Rectal smooth muscle tissue (tissue), 1 donor: ENCODE measurements at regions not wholly inside any gene's neighbourhood (a gene's known extent, or its start where the extent isn't known, plus 50 kb on each side); places are given as distances from the start of the nearest gene placed in this dataset.

ENCODE experiments used
- H3K27ac ChIP-seq: one replicate; pipeline ENCODE4 v1.7.0; 2013; ENCODE audit warnings: low read depth, low read length, inconsistent platforms
- H3K27me3 ChIP-seq: one replicate; pipeline ENCODE4 v1.7.0; 2013; ENCODE audit warnings: low read length; ENCODE audit not compliant: control insufficient read depth, insufficient read depth
- H3K36me3 ChIP-seq: one replicate; pipeline ENCODE4 v1.7.0; 2013; ENCODE audit warnings: low read length; ENCODE audit not compliant: control insufficient read depth, insufficient read depth
- H3K4me1 ChIP-seq: one replicate; pipeline ENCODE4 v1.7.0; 2013; ENCODE audit warnings: low read length; ENCODE audit not compliant: control insufficient read depth, insufficient read depth
- H3K4me3 ChIP-seq: one replicate; pipeline ENCODE4 v1.7.0; 2013; ENCODE audit warnings: low read length
- H3K9ac ChIP-seq: one replicate; pipeline ENCODE4 v1.7.0; 2013; ENCODE audit warnings: low read length

DNA sequence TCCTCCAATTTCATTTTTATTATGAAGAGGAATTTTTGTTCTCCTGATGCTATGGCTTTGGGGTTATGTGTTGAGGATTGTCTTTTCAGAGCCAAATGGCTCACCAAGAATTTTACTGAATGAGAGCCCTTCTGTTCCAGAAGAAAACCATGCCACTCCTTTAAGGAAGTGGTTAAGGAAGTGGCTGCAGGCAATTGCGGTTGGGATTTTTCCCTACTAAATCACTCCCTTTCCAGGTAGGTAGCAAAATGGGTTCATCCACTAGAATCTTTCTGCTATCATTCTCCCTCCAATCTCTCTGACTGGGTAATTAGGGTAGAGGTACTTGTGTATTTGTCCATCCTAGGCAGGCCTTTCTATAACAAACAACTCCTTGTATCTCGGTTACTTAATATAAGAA, 163.1 kb downstream of the TTC8 start:
- H3K27ac ChIP-seq: no peak overlapping the region
- H3K9ac ChIP-seq: no peak overlapping the region
- H3K36me3 ChIP-seq: no peaks in the 10 kb centered on the region
- no peaks in the 10 kb centered on the region for H3K4me1 ChIP-seq
- H3K4me3 ChIP-seq: no peak overlapping the region
- no peaks in the 10 kb centered on the region for H3K27me3 ChIP-seq

DNA sequence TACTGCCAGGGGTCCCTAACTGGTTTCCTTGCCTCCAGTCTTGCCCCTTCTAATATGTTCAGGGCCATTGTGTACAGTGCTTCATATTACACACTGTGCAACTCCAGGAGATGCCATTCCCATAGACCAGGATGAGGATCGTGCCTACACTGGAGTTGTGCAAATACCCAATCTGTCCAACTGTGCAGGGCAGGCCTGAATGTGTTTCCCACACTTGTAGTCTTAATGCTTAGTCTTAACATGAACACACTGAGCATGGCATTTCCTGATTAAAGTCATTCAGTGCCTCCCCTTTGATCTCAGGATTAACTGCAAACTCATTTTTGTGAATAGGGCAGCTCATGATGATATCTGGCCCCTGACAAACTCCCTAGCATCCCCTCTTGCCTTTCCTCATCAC, 165.5 kb downstream of the TTC8 start:
- H3K9ac ChIP-seq: no peak overlapping the region
- no peak overlapping the region for H3K4me3 ChIP-seq
- no peaks in the 10 kb centered on the region for H3K4me1 ChIP-seq
- H3K27me3 ChIP-seq: no peaks in the 10 kb centered on the region
- H3K27ac ChIP-seq: no peak overlapping the region
- no peaks in the 10 kb centered on the region for H3K36me3 ChIP-seq

DNA sequence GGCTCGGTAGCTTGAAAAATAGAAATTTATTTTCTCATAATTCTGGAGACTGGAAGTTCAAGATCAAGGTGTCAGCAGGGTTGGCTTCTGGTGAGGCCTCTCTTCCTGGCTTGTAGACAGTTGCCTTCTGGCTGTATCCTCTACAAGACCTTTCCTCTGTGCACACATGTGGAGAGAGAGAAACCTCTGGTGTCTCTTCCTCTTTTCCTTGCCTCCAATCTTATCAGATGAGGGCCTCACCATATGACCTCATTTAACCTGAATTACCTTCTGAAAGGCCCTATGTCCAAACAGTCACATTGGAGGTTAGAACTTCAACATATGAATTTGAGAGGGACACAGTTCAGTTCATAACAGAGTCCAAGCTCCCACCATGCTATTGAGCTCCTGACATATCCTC, 166.4 kb downstream of the TTC8 start:
- Histone ChIP-seq H3K9ac (no peak overlapping the region), H3K36me3 (no peaks in the 10 kb centered on the region), H3K27ac (no peak overlapping the region), H3K4me3 (no peak overlapping the region), H3K4me1 (no peaks in the 10 kb centered on the region), H3K27me3 (no peaks in the 10 kb centered on the region)

DNA sequence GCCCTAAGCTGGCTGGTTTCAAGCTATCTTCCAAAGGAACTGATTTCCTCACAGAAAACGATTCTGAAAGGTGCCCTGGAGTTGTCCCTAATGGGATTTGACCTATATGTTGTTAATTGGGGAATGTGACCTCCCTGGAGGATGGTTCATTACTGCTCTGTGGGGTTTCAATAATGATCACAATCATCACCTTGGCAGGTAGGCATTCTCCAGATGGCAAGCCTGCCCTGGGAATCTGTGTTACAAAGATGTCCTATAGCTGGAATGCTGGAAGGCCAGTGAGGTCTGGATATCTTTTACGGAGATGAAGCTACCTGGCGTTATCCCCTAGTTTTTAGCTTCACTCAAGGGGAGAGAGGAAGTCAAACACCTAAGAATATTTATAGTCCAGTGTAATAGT, 167.6 kb downstream of the TTC8 start:
- H3K27ac ChIP-seq: no peak overlapping the region
- H3K36me3 ChIP-seq: no peaks in the 10 kb centered on the region
- no peak overlapping the region for H3K4me3 ChIP-seq
- no peaks in the 10 kb centered on the region for H3K4me1 ChIP-seq
- no peaks in the 10 kb centered on the region for H3K27me3 ChIP-seq
- no peak overlapping the region for H3K9ac ChIP-seq

DNA sequence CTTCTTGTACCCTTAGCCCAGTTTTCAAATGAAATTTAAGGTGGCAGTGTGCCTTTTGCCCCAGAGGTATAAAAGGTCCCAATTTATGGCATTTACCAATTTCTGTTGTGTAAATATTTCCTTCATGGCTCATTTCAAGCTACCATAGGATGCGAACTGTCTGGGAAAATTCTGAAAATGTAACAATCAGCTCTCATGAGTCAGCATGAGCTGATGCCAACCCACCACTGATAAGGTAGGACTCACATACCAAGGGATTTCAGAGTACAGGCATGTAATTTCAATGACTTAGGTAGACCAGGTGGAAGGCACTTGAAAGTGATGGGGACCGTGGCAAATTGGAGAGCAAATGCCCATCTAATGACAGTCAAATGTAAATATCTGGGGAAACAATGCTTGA, 169.5 kb downstream of the TTC8 start:
- H3K27me3 ChIP-seq: no peaks in the 10 kb centered on the region
- no peak overlapping the region for H3K27ac ChIP-seq
- H3K4me3 ChIP-seq: no peak overlapping the region
- no peaks in the 10 kb centered on the region for H3K4me1 ChIP-seq
- no peaks in the 10 kb centered on the region for H3K36me3 ChIP-seq
- no peak overlapping the region for H3K9ac ChIP-seq

DNA sequence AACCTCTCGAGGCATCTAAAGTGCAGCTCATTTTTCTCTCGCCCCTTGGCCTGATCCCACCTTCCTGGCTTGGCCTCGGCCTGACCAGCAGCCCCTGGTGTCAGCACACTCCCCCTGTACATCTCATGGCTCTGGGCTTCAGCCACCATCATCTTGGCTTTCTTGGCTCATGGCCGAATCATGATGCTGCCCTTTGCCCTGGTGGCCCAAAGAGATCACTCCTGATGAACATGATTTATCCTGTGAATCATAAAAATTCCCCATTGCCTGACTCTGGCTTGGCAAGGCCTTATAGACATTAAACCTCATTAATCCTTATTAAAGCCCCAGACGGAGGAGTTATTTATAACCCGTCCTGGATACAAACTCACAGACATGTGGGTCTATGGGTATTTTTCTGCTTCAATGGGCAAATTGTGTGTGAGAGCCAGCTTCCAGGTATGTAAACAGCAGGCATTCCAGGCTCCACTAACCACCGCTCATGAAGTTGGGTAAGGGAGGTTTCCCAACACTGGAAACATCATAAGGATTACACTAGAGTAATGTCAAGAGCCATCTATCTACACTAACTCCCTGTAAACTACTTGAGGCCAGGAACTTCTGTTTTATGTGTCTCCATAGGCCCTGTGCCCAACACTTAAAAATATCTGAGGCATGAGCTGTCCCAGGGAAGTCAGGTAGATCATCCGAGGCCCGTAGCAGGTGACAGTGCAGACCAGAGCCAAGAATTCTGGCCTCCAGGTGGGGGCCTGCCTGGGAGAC, 171.2 kb downstream of the TTC8 start:
- no peak overlapping the region for H3K27ac ChIP-seq
- H3K9ac ChIP-seq: no peak overlapping the region
- H3K4me3 ChIP-seq: no peak overlapping the region
- H3K36me3 ChIP-seq: no peaks in the 10 kb centered on the region
- no peaks in the 10 kb centered on the region for H3K27me3 ChIP-seq
- H3K4me1 ChIP-seq: no peaks in the 10 kb centered on the region

DNA sequence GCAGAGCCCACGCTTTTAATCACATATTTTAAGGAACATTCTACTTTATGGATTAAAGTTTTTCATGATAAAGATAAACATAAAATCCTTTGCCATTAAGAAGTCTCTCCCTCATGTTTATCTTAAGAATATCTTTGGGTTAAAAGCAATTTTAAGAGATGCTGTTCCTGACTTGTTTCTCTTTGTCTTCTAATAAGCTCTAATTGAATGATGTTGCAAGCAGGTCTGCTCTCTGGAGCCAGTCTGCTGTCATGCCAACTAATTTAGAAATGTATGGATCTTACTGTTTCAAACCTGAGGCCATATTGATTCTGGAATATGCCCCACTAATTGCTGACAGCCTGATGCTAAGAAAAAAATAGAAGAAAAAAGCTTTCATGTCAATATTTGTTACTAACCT, 173.6 kb downstream of the TTC8 start:
- no peak overlapping the region for H3K4me3 ChIP-seq
- H3K9ac ChIP-seq: no peak overlapping the region

DNA sequence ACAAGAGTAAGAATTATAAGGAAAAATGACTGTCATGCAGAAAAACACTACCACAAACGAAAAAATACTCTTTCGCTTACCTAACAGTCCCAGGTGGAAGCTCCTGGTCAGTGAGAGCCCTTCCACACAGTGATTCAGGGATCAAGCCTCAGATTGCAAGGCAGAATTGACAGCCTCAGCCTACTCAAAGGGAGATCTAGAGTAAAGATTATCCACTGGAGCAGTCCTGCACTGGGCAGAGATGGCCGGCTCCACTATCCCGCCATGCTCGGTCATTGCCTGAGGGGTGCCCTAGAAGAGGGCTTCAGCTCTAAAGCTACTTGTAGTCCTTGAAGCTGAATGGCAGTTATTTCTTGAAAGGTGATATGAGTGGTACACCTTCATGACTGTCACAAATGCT, 174.7 kb downstream of the TTC8 start:
- H3K36me3 ChIP-seq: no peaks in the 10 kb centered on the region
- H3K4me3 ChIP-seq: no peak overlapping the region
- no peak overlapping the region for H3K9ac ChIP-seq
- H3K27ac ChIP-seq: no peak overlapping the region
- no peaks in the 10 kb centered on the region for H3K4me1 ChIP-seq
- H3K27me3 ChIP-seq: no peaks in the 10 kb centered on the region

More for the DNA sequence above, 173.6 kb downstream of the TTC8 start:
- no peak overlapping the region for H3K27ac ChIP-seq
- no peaks in the 10 kb centered on the region for H3K27me3 ChIP-seq
- H3K4me1 ChIP-seq: no peaks in the 10 kb centered on the region
- H3K36me3 ChIP-seq: no peaks in the 10 kb centered on the region

DNA sequence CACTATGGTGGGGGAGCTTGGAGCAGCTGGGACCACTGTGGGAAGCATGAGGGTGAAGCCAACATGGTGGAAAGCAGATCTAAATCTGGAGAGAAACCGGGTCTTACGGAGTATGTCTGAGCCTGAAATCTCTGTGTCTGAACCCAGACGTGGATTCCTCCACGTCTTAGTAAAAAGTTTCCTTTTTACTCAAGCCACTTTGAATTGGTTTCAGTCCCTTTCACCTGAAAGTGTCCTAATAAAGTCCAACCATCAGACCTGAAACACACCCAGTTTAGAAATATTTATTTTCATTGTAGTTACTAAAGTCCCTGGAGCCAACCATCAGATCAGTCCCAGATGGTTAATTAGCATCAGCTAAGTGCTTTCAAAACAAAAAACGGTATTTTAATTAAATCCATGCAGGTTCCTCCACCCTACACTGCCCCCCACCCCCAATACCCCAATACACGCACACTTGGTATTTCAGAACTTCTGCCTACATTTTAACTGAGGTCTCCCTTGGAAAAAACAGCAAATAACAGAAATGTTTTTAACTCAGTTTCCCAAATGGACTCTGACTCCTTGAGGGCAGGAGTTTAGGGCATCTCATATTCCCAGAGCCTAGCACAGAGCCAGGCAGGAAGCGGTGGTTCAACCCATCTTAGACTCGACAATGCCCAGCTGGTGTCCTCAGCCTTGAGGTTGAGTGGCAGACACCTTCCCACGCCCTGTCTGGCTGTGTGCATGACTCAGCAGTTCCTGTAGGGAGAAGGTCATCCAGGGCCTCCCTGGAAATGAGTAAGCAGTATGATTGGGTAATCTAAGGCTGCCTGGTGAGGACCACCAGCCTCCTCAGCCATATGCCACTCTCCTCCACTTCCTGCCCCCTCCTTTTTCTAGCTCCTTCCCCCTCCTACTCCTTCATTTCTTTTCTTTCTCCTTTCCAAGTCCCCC, 175.8 kb downstream of the TTC8 start:
- Histone ChIP-seq H3K36me3 (no peaks in the 10 kb centered on the region), H3K4me1 (no peaks in the 10 kb centered on the region), H3K27me3 (no peaks in the 10 kb centered on the region), H3K9ac (no peak overlapping the region), H3K27ac (no peak overlapping the region), H3K4me3 (no peak overlapping the region)

DNA sequence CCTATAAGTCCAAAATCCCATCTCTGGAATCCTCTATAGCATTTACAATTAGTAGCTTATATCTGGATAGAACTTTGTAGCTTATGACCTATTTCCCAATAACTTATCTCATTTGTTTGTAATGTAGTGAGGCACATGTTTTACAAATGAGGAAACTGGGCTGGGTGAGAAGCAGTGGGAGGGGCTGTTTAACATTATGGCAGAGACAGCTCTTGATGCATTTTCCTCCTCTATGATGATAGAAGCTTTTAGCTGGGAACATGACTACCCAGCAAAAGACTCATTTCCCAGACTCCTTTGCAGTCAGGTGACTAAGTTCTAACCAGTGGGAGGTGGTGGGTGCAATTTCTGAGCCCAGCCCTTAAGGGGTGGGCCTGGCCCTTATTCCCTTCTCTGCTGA, 179.7 kb downstream of the TTC8 start:
- Histone ChIP-seq H3K36me3 (no peaks in the 10 kb centered on the region), H3K27ac (no peak overlapping the region), H3K9ac (no peak overlapping the region), H3K4me1 (no peaks in the 10 kb centered on the region), H3K4me3 (no peak overlapping the region), H3K27me3 (no peaks in the 10 kb centered on the region)

DNA sequence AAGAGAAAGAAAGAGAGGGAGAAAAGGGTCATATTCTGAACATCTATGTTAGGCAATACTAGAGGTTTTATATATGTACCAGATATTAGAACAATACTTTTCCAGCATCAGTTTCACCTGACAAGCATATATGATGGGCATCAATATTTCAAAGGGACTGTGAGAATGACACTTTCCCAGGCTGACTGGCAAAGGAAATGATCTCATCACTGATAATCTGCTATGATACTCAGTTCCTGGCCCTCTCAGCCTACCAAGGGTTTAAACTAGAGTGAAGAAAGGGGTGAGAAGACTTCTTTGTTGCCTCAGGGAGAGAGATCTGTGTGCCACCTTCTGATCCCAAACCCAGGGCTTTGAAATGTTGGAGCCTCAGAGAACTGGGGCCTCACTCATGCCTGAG, 183.5 kb downstream of the TTC8 start:
- Histone ChIP-seq H3K4me3 (no peak overlapping the region), H3K4me1 (no peaks in the 10 kb centered on the region), H3K27me3 (no peaks in the 10 kb centered on the region), H3K27ac (no peak overlapping the region), H3K9ac (no peak overlapping the region), H3K36me3 (no peaks in the 10 kb centered on the region)

DNA sequence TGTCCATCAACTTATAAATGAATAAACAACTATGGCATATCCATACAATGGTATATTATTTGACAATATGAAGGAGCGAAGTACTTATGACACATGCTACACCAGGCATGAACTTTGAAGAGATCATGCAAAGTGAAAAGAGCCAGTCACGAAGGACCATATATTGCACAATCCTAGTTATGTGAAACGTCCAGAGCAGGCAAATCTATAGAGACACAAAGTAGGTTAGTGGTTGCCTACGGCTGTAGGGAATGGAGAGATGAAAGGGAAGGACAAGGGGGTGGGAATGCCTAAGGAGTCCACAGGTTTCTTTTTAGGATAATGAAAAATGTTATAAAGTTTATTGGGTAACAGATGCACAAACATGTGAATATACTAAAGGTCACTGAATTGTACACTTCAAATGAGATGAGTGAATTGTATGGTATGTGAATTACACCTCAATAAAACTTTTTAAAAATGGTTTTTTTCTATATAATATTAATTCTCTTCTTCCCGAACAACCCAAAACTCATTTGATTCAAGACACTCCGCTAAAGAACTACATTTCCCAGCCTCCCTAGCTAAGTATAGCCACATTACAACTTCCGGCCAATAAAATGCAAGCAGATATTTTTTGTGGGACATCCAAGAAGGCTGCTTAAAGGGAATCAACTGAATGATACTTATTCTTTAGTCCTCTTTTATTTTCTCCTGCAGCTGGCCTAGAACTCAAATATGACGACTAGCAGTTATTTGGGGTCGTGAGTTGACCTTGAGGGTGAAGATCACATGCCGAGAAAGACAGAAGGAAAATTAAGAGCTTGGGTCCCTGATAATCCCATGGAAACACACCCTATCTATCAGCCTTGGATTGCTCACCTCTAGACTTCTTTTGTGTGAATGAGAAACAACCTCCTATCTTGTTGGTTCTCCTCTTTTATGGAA, 187.2 kb downstream of the TTC8 start:
- Histone ChIP-seq H3K4me3 (peak overlapping the region; percentile 34), H3K36me3 (no peaks in the 10 kb centered on the region), H3K9ac (no peak overlapping the region), H3K27me3 (no peaks in the 10 kb centered on the region), H3K4me1 (no peaks in the 10 kb centered on the region), H3K27ac (no peak overlapping the region)
